NCI-H345 treated with DMSO at 0.1 percent for 48 hours (cell line): ENCODE measurements at regions not wholly inside any gene's neighbourhood (a gene's known extent, or its start where the extent isn't known, plus 50 kb on each side); places are given as distances from the start of the nearest gene placed in this dataset.
"Not testable (repeated sequence)": the region's sequence is repeated elsewhere in the genome, so short reads cannot be mapped to it uniquely, and the experiment has no call there.

Experiments
- DNase-seq: peaks from one replicate; lab custom pipeline; 2025; ENCODE audit not compliant: unreplicated experiment; lab: John Stamatoyannopoulos, UW

- DNase-seq, result no peak
Observed at GRCh38 chr15:95761501-95762165, 568.9 kb upstream of the NR2F2 start.

GRCh38 chr15:95763426-95763825, 567.1 kb upstream of the NR2F2 start:
- DNase-seq, result no peak

GRCh38 chr15:95765161-95765560, 565.3 kb upstream of the NR2F2 start:
- DNase-seq, result no peak

GRCh38 chr15:95770196-95770595, 560.3 kb upstream of the NR2F2 start:
- no peak for DNase-seq

GRCh38 chr15:95772982-95773381, 557.5 kb upstream of the NR2F2 start:
- no peak for DNase-seq

- no peak for DNase-seq
Observed at GRCh38 chr15:95784508-95784907, 546.0 kb upstream of the NR2F2 start.

GRCh38 chr15:95785276-95785675, 545.2 kb upstream of the NR2F2 start:
- DNase-seq, result not testable (repeated sequence)

GRCh38 chr15:95793231-95793630, 537.3 kb upstream of the NR2F2 start:
- DNase-seq, result no peak

- DNase-seq, result no peak
Observed at GRCh38 chr15:95795386-95795785, 535.1 kb upstream of the NR2F2 start.

GRCh38 chr15:95799286-95800200, 531.0 kb upstream of the NR2F2 start:
- DNase-seq, result no peak

- no peak for DNase-seq
Observed at GRCh38 chr15:95804484-95804883, 526.0 kb upstream of the NR2F2 start.

- no peak for DNase-seq
Observed at GRCh38 chr15:95812491-95812890, 518.0 kb upstream of the NR2F2 start.

- DNase-seq, result no peak
Observed at GRCh38 chr15:95814908-95815307, 515.6 kb upstream of the NR2F2 start.

GRCh38 chr15:95816591-95816990, 513.9 kb upstream of the NR2F2 start:
- DNase-seq, result no peak

- DNase-seq, result no peak
Observed at GRCh38 chr15:95822961-95823360, 507.5 kb upstream of the NR2F2 start.

- peak; percentile 72 for DNase-seq
Observed at GRCh38 chr15:95825208-95825607, 505.3 kb upstream of the NR2F2 start.

GRCh38 chr15:95825671-95826411, 504.7 kb upstream of the NR2F2 start:
- peak; percentile 87 for DNase-seq

GRCh38 chr15:95826412-95827195, 503.9 kb upstream of the NR2F2 start:
- DNase-seq, result peak; percentile 38

- DNase-seq, result no peak
Observed at GRCh38 chr15:95829062-95829461, 501.4 kb upstream of the NR2F2 start.

- no peak for DNase-seq
Observed at GRCh38 chr15:95830281-95830680, 500.2 kb upstream of the NR2F2 start.

GRCh38 chr15:95832668-95833067, 497.8 kb upstream of the NR2F2 start:
- no peak for DNase-seq
